Fibroblast of villous mesenchyme (primary cell): ENCODE measurements at regions not wholly inside any gene's neighbourhood (a gene's known extent, or its start where the extent isn't known, plus 50 kb on each side); places are given as distances from the start of the nearest gene placed in this dataset.

ENCODE experiments used
- DNase-seq: peaks from one replicate; pipeline ENCODE4 v3.0.0-alpha.2; 2010; ENCODE audit warnings: low read depth
- H3K4me3 ChIP-seq: 2 replicates; pipeline ENCODE4 v1.5.1; 2011; ENCODE audit warnings: low read depth, mild to moderate bottlenecking, low read length
- TF ChIP-seq, protein P1 (sequence below): IDR thresholded peaks from 2 replicates; pipeline ENCODE4 v1.5.1; 2012; ENCODE audit warnings: low read depth, mild to moderate bottlenecking, low read length; ENCODE audit not compliant: insufficient read depth

DNA sequence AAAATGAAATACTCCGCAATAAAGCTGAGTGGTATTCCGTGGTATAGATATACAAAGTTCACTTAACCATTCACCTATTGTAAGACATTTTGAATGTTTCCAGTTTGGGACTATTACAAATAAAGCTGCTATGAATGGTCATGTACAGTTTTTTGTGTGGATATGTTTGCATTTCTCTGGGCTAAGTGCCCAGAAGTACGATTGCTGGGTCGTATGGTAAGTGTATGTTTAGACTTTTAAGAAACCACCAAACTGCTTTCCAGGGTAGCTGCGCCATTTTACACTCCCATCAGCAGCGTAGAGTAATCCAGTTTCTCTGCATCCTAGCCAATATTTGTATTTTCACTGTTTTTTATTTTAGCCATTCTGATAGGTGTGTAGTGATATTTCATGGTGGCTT is 208.4 kb upstream of the TLE3 start:
- DNase-seq: no peak
- TF ChIP-seq, protein P1, sequence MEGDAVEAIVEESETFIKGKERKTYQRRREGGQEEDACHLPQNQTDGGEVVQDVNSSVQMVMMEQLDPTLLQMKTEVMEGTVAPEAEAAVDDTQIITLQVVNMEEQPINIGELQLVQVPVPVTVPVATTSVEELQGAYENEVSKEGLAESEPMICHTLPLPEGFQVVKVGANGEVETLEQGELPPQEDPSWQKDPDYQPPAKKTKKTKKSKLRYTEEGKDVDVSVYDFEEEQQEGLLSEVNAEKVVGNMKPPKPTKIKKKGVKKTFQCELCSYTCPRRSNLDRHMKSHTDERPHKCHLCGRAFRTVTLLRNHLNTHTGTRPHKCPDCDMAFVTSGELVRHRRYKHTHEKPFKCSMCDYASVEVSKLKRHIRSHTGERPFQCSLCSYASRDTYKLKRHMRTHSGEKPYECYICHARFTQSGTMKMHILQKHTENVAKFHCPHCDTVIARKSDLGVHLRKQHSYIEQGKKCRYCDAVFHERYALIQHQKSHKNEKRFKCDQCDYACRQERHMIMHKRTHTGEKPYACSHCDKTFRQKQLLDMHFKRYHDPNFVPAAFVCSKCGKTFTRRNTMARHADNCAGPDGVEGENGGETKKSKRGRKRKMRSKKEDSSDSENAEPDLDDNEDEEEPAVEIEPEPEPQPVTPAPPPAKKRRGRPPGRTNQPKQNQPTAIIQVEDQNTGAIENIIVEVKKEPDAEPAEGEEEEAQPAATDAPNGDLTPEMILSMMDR: no peak

DNA sequence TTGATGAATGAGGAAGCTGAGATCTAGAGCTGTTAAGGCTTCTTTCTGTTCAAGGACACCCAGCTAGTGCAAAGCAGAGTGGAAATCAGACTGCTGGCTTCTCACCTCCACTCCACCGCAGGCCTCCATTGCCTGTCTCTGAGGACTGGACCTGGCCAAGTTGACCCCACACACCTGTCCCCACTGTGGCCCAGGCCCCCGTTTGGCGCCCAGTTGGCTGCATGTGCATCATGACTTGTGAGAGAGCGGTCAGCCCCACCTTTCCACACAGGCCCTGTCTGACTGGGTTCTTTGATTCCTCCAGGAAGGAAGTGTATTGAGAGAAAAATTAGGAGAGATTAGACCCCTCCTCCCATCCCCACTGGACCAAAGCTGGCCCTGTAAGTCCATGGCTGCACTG is 206.3 kb upstream of the TLE3 start:
- no peak for DNase-seq
- TF ChIP-seq, protein P1: no peak
- no peak overlapping the region for H3K4me3 ChIP-seq

More for the DNA sequence above, 208.4 kb upstream of the TLE3 start:
- H3K4me3 ChIP-seq: no peak overlapping the region

DNA sequence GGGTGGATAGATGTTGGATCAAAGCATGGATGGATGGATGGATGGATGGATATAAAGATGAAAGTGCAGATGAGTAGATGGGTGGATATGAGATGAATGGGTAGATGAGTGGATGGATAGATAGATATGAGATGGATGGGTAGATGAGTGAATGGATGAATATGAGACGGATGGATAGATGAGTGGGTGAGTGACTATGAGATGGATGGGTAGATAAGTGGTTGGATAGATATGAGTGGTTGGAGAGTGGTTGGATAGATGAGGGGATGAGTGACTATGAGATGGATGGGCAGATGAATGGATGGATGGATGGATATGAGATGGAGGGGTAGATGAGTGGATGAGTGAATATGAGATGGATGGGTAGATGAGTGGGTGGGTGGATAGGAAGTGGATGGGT is 204.6 kb upstream of the TLE3 start:
- TF ChIP-seq, protein P1: no peak
- DNase-seq: no peak
- no peak overlapping the region for H3K4me3 ChIP-seq

DNA sequence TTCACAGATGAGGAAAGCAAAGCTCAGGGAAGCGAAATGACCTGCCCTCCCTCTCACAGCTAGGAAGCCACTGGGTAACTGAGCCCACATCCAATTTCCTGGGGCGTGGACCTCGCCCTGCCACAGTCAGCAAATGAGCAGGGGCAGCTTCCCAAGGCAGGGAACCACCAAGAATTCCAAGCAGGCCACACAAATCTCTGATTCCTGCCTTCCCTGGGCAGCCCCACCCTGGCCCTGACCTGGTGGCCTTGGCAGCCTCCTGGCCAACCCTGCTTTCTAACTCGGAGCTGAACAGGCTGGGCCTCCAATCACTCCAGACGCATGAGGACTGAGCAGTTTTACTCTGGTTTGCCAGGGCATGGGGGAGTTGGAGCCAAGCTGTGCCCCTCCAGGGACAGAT is 203.7 kb upstream of the TLE3 start:
- no peak for DNase-seq
- no peak overlapping the region for H3K4me3 ChIP-seq
- TF ChIP-seq, protein P1: no peak

DNA sequence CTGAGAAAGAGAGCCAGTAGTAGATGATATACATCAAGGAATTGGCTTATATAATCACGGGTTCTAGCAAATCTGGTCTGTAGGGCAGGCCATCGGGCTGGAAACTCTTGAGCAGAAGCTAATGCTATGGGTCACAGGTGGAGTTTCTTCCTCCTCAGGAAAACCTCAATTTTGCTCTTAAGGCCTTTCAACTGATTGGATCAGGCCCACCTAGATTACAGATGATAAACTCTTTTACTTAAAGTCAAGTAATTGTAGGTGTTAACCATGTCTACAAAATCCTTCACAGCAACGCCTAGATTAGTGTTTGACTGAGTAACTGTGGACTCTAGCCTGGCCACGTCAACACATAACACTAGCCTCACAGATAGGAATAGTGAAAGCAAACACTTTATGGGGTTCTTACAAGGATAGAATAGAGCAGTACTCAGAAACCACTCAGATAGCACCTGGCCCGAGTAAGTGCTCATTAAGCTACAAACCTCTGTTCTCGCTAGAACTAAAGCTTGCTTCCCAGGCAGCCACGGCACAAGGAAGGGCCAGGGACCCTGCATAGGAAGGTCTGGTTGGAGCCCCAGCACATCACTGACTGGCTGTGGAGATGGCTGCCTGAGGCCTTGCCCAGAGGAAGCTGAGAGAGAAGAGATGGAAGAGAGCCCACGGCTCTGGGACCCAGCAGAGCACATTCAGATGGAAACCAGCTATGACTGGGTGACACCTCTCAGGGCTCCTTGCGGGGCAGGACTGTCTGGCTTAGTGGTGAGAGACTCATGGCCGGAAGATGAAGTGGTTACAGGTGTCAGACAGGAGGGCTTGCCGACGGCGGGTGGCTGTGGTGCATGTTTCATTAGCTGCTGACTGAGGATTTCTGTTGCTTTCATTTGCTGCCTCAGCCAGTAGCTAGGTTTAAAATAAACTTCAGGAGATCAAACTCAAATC is 202.5 kb upstream of the TLE3 start:
- no peak overlapping the region for H3K4me3 ChIP-seq
- DNase-seq: no peak
- TF ChIP-seq, protein P1: no peak

DNA sequence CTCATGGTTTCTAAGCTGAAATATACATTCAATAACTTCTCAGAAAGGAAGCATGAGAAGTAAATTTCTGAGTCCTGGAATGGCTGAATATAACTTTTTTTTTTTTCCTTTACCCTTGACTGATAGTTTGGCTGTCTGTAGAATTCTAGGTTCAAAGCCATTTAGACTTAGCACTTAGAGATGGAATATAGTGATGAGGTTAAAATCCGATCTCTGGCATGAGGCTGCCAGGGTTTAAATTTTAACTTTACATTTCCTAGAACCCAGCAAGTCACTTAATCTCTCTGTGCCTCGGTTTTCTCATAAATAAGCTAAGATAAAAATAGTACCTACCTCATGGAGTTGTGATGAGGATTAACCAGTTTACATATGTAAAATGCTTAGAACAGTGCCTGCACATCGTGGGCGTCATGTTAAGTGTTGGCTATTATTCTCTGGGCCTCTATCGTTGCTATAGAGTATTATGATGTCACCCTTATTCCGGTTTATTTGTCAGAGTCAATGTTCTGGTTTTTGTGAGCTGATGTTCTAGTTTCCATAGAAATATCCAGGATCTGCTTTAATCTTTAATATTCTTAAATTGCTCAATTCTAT is 199.8 kb upstream of the TLE3 start:
- TF ChIP-seq, protein P1: no peak
- no peak for DNase-seq
- no peak overlapping the region for H3K4me3 ChIP-seq
